ENCODE measurements at regions not wholly inside any gene's neighbourhood (a gene's known extent, or its start where the extent isn't known, plus 50 kb on each side); places are given as distances from the start of the nearest gene placed in this dataset.

DNA sequence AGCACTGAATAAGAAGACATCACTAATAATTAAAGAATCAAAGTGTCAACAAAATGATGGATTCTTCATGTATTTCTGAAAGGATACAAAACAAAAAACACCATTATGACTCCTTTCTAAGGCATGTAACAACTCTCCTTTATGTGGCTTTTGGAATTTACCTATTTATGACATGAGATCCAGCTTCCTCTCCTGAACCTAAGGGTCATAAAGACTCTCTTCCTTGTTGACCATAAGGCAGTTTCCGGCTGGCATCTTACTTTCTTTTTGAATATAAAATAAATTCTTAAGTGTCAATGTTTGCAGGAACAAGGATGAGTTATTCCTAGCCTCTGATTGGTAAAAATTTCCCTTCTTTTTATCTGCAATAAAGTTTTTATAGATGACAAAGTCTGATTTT is 111.1 kb upstream of the GRPR start:
- no peaks in the 10 kb centered on the region for H3K9me3 ChIP-seq
- H3K27me3 ChIP-seq = no peaks in the 10 kb centered on the region
- no peak overlapping the region for H3K4me3 ChIP-seq
- TF ChIP-seq CTCF (IDR thresholded peaks at IDR 0.05 in 4 of 5, conservative IDR thresholded peaks at IDR 0.05 in 1 of 5) (no peak), POLR2A (IDR thresholded peaks at IDR 0.05) (no peak)
- no peak for DNase-seq
- H3K4me1 ChIP-seq = no peaks in the 10 kb centered on the region
- H3K27ac ChIP-seq = no peak overlapping the region
- H3K36me3 ChIP-seq = no peaks in the 10 kb centered on the region
- in situ Hi-C loops (cut with MboI; ENCODE audit: low sequenced_read_pairs in 4 of 4) (no loop called here), intact Hi-C loops (cut with DNase I; ENCODE audit: low total_unique reads) (no loop called here)
- no peak for ATAC-seq

DNA sequence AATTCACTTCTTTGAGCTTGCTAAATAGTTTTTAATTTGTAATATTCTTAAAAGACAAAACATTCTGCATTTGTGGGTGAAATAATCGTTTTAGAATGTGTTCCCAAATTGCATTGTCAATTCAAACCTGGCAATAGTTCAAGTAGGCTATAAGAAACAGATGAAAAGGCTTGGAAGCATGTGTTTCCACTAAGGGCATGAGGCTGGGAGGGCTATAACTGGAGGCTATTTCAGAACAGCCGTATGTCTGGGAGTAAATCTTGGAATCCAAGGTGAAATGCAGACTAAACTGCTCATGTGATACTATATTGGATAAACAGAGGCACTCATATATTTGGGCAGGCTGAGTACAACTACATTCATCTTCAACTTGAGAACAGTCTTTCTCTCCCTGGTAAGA is 117.4 kb upstream of the GRPR start:
- no peaks in the 10 kb centered on the region for H3K9me3 ChIP-seq
- no peaks in the 10 kb centered on the region for H3K27me3 ChIP-seq
- no peak for TF ChIP-seq CTCF (IDR thresholded peaks at IDR 0.05 in 4 of 5, conservative IDR thresholded peaks at IDR 0.05 in 1 of 5)
- no peak for TF ChIP-seq POLR2A (IDR thresholded peaks at IDR 0.05)
- no peaks in the 10 kb centered on the region for H3K36me3 ChIP-seq
- intact Hi-C loops (cut with DNase I; ENCODE audit: low total_unique reads) (no loop called here), in situ Hi-C loops (cut with MboI; ENCODE audit: low sequenced_read_pairs in 4 of 4) (no loop called here)
- no peak overlapping the region for H3K4me3 ChIP-seq
- H3K27ac ChIP-seq = no peak overlapping the region
- no peaks in the 10 kb centered on the region for H3K4me1 ChIP-seq
- no peak for ATAC-seq
- DNase-seq = no peak

DNA sequence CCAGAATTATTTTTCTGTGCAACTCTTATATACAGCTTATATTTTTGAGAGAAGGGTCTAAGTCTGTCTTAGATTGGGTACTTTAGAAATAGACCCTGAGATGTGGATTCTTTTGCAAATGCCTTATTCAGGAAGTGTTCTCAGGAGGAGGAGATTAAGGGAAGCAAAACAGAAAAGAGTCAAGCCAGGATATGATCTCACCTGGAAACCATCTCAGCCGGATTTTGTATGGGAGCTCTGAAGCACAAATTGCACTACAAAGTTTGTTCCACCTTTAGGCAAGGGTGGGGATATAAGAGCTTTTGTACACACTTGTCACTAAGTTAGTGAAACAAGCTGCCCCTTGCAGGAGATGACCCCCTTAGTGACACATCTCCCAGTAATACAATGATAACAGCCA is 121.2 kb upstream of the GRPR start:
- TF ChIP-seq CTCF (IDR thresholded peaks at IDR 0.05 in 4 of 5, conservative IDR thresholded peaks at IDR 0.05 in 1 of 5) = no peak
- no peak for TF ChIP-seq POLR2A (IDR thresholded peaks at IDR 0.05)
- ATAC-seq (no peak), DNase-seq (no peak)
- Histone ChIP-seq H3K4me1 (no peaks in the 10 kb centered on the region), H3K4me3 (no peak overlapping the region), H3K27ac (no peak overlapping the region), H3K36me3 (no peaks in the 10 kb centered on the region), H3K9me3 (no peaks in the 10 kb centered on the region), H3K27me3 (no peaks in the 10 kb centered on the region)
- in situ Hi-C loops (cut with MboI; ENCODE audit: low sequenced_read_pairs in 4 of 4) (no loop called here), intact Hi-C loops (cut with DNase I; ENCODE audit: low total_unique reads) (no loop called here)

DNA sequence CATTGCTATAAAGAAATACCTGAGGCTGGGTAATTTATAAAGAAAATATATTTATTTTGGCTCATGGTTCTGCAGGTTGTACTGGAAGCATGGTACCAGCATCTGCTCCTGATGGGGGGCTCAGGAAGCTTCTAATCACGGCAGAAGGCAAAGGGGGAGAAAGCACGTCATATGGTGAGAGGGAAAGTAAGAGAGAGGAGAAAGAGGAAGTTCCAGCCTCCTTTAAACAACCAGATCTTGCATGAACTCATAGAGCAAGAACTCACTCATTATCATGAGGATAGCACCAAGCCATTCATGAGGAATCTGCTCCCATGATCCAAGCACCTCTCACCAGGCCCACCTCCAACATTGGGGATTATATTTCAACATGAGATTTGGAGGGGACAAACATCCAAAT is 125.0 kb upstream of the GRPR start:
- Histone ChIP-seq H3K9me3 (peaks cover 0 to 4% (median 0%) of the 10 kb centered on the region in 3 donors), H3K27ac (no peak overlapping the region), H3K27me3 (no peaks in the 10 kb centered on the region), H3K4me1 (no peaks in the 10 kb centered on the region), H3K4me3 (no peak overlapping the region), H3K36me3 (no peaks in the 10 kb centered on the region)
- intact Hi-C loops (cut with DNase I; ENCODE audit: low total_unique reads) (no loop called here), in situ Hi-C loops (cut with MboI; ENCODE audit: low sequenced_read_pairs in 4 of 4) (no loop called here)
- no peak for TF ChIP-seq CTCF (IDR thresholded peaks at IDR 0.05 in 4 of 5, conservative IDR thresholded peaks at IDR 0.05 in 1 of 5)
- no peak for TF ChIP-seq POLR2A (IDR thresholded peaks at IDR 0.05)
- ATAC-seq = no peak
- no peak for DNase-seq

GRCh38 chrX:15989716-15990115 is 133.6 kb upstream of the GRPR start:
- no peaks in the 10 kb centered on the region for H3K9me3 ChIP-seq
- ATAC-seq = no peak
- intact Hi-C loops (cut with DNase I; ENCODE audit: low total_unique reads) = no loop called here
- H3K27me3 ChIP-seq = peaks cover 0 to 5% (median 0%) of the 10 kb centered on the region in 3 donors
- in situ Hi-C loops (cut with MboI; ENCODE audit: low sequenced_read_pairs in 4 of 4) = no loop called here
- DNase-seq = no peak
- peak overlapping the region in 3 of 4 donors; percentile 39 to 63 (median 58) for H3K27ac ChIP-seq
- H3K4me1 ChIP-seq = no peaks in the 10 kb centered on the region
- no peaks in the 10 kb centered on the region for H3K36me3 ChIP-seq
- H3K4me3 ChIP-seq = no peak overlapping the region
- no peak for TF ChIP-seq POLR2A (IDR thresholded peaks at IDR 0.05)
- no peak for TF ChIP-seq CTCF (IDR thresholded peaks at IDR 0.05 in 4 of 5, conservative IDR thresholded peaks at IDR 0.05 in 1 of 5)

All from gastrocnemius medialis (tissue), 4 donors.